WTC11 (cell line): ENCODE measurements at regions not wholly inside any gene's neighbourhood (a gene's known extent, or its start where the extent isn't known, plus 50 kb on each side); places are given as distances from the start of the nearest gene placed in this dataset.

ENCODE experiments used
- ATAC-seq: fragments of 200-7000 bp; cut with Tn5 transposase; 2 replicates; pipeline ENCODE4 v1.10.0; 2021; ENCODE audit warnings: mild to moderate bottlenecking, moderate library complexity
- CTCF ChIA-PET: fragments of 300-600 bp; sonication (Branson Sonifier 250); formaldehyde crosslinking; loops from one replicate; lab custom pipeline; 2021; ENCODE audit warnings: antibody characterized with exemption; lab: Charles Lee
- POLR2A ChIA-PET: fragments of 350-600 bp; sonication (Branson Sonifier 250); formaldehyde crosslinking; loops from one replicate; lab custom pipeline; 2021; ENCODE audit warnings: antibody characterized with exemption; lab: Charles Lee
- DNase-seq: peaks from one replicate; pipeline ENCODE4 v3.0.0; 2021; ENCODE audit warnings: low spot score
- H3K27ac Mint-ChIP-seq: 2 replicates; pipeline ENCODE4 v1.8.0; 2021; ENCODE audit warnings: mixed read lengths
- H3K27me3 Mint-ChIP-seq: 2 replicates; pipeline ENCODE4 v1.8.0; 2021; ENCODE audit warnings: low read depth, mild to moderate bottlenecking, moderate library complexity, mixed read lengths
- H3K36me3 Mint-ChIP-seq: 2 replicates; pipeline ENCODE4 v1.8.0; 2021; ENCODE audit warnings: mixed read lengths
- H3K4me1 Mint-ChIP-seq: 2 replicates; pipeline ENCODE4 v1.8.0; 2022; ENCODE audit warnings: mixed read lengths
- H3K4me3 Mint-ChIP-seq: 2 replicates; pipeline ENCODE4 v1.8.0; 2021; ENCODE audit warnings: mild to moderate bottlenecking, moderate library complexity, mixed read lengths
- H3K9me3 Mint-ChIP-seq: 2 replicates; pipeline ENCODE4 v1.8.0; 2021; ENCODE audit warnings: mixed read lengths
- ATF2 ChIP-seq: sonication (generic); formaldehyde crosslinking; IDR thresholded peaks from 2 replicates; pipeline ENCODE4 v1.8.1; 2022; ENCODE audit warnings: low read depth, missing genetic modification reagents, borderline replicate concordance
- CTCF ChIP-seq: fragments of 200-600 bp; IDR thresholded peaks from 2 replicates; pipeline ENCODE4 v1.8.0; 2022; ENCODE audit warnings: antibody characterized with exemption
- E2F1 ChIP-seq: sonication (generic); formaldehyde crosslinking; IDR thresholded peaks from 2 replicates; pipeline ENCODE4 v1.8.0; 2022; ENCODE audit warnings: mild to moderate bottlenecking, missing genetic modification reagents
- E2F4 ChIP-seq: sonication (generic); formaldehyde crosslinking; IDR thresholded peaks from 2 replicates; pipeline ENCODE4 v1.8.1; 2022; ENCODE audit warnings: low read depth, mild to moderate bottlenecking, moderate library complexity, missing genetic modification reagents, borderline replicate concordance
- EMX1 ChIP-seq: fragments of 250-450 bp; sonication (Bioruptor Pico); IDR thresholded peaks from 2 replicates; pipeline ENCODE4 v1.8.0; 2021; ENCODE audit warnings: mild to moderate bottlenecking
- ESRRA ChIP-seq: sonication (generic); formaldehyde crosslinking; IDR thresholded peaks from 2 replicates; pipeline ENCODE4 v1.8.1; 2022; ENCODE audit warnings: mild to moderate bottlenecking, missing genetic modification reagents, borderline replicate concordance
- FOXP1 ChIP-seq: sonication (generic); formaldehyde crosslinking; IDR thresholded peaks from 2 replicates; pipeline ENCODE4 v1.8.0; 2022; ENCODE audit warnings: missing genetic modification reagents, mild to moderate bottlenecking, moderate library complexity, borderline replicate concordance
- GABPB1 ChIP-seq: sonication (generic); formaldehyde crosslinking; IDR thresholded peaks from 2 replicates; pipeline ENCODE4 v1.8.1; 2023; ENCODE audit warnings: mild to moderate bottlenecking, missing genetic modification reagents
- HMGA2 ChIP-seq: fragments of 250-450 bp; sonication (Bioruptor Pico); IDR thresholded peaks from 2 replicates; pipeline ENCODE4 v1.4.0; 2021; ENCODE audit warnings: mild to moderate bottlenecking, moderate library complexity
- HMGXB4 ChIP-seq: sonication (generic); formaldehyde crosslinking; IDR thresholded peaks from 2 replicates; pipeline ENCODE4 v1.8.1; 2023; ENCODE audit warnings: mild to moderate bottlenecking, moderate library complexity, missing genetic modification reagents
- IRF2 ChIP-seq: sonication (generic); formaldehyde crosslinking; IDR thresholded peaks from 2 replicates; pipeline ENCODE4 v1.8.0; 2022; ENCODE audit warnings: low read depth, missing genetic modification reagents, borderline replicate concordance
- MYBL2 ChIP-seq: sonication (generic); formaldehyde crosslinking; IDR thresholded peaks from 2 replicates; pipeline ENCODE4 v1.8.1; 2023; ENCODE audit warnings: mild to moderate bottlenecking, moderate library complexity, missing genetic modification reagents
- NFYB ChIP-seq: sonication (generic); formaldehyde crosslinking; conservative IDR thresholded peaks from 2 replicates; pipeline ENCODE4 v1.8.0; 2022; ENCODE audit warnings: low read depth, missing genetic modification reagents
- OVOL2 ChIP-seq: fragments of 250-450 bp; sonication (Bioruptor Pico); IDR thresholded peaks from 2 replicates; pipeline ENCODE4 v1.9.0; 2021; ENCODE audit warnings: mild to moderate bottlenecking, borderline replicate concordance
- PRRX2 ChIP-seq: fragments of 250-450 bp; sonication (Bioruptor Pico); IDR thresholded peaks from 2 replicates; pipeline ENCODE4 v1.8.0; 2021; ENCODE audit warnings: mild to moderate bottlenecking
- ZNF232 ChIP-seq: sonication (generic); formaldehyde crosslinking; IDR thresholded peaks from 2 replicates; pipeline ENCODE4 v1.8.0; 2022; ENCODE audit warnings: mild to moderate bottlenecking, missing genetic modification reagents
- ZNF263 ChIP-seq: sonication (generic); formaldehyde crosslinking; IDR thresholded peaks from 2 replicates; pipeline ENCODE4 v1.8.1; 2022; ENCODE audit warnings: low read depth, mild to moderate bottlenecking, moderate library complexity, missing genetic modification reagents
- ZNF317 ChIP-seq: sonication (generic); formaldehyde crosslinking; IDR thresholded peaks from 2 replicates; pipeline ENCODE4 v1.8.1; 2023; ENCODE audit warnings: low read depth, mild to moderate bottlenecking, moderate library complexity, missing genetic modification reagents, borderline replicate concordance
- ZNF423 ChIP-seq: fragments of 250-450 bp; sonication (Bioruptor Pico); IDR thresholded peaks from 2 replicates; pipeline ENCODE4 v2.1.2; 2022; ENCODE audit warnings: mild to moderate bottlenecking, moderate library complexity
- ZNF532 ChIP-seq: fragments of 250-450 bp; sonication (Bioruptor Pico); IDR thresholded peaks from 2 replicates; pipeline ENCODE4 v1.9.0; 2021; ENCODE audit warnings: mild to moderate bottlenecking, borderline replicate concordance
- ZNF671 ChIP-seq: fragments of 250-450 bp; sonication (Bioruptor Pico); IDR thresholded peaks from 2 replicates; pipeline ENCODE4 v1.8.0; 2021; ENCODE audit warnings: mild to moderate bottlenecking

- CTCF ChIA-PET = interaction anchor here (1.1 kb wide), 1 partner anchor 318 kb away, joined by 3 read pairs; no protein-coding TSS in a partner anchor
- TF ChIP-seq GABPB1 (CRISPR knock-in tag) (no peak), IRF2 (CRISPR knock-in tag) (no peak), E2F4 (CRISPR knock-in tag) (no peak), PRRX2 (CRISPR knock-in tag) (no peak), MYBL2 (no peak), ZNF671 (CRISPR knock-in tag) (no peak), ATF2 (no peak), HMGXB4 (CRISPR knock-in tag) (no peak), ZNF532 (CRISPR knock-in tag) (no peak), NFYB (no peak)
- H3K27ac Mint-ChIP-seq = no peak overlapping the region
- no peaks in the 10 kb centered on the region for H3K27me3 Mint-ChIP-seq
- POLR2A ChIA-PET = no interaction called here
- ATAC-seq (no peak), DNase-seq (no peak)
- peaks cover 3% of the 10 kb centered on the region; the same call in 1 of the 2 replicates for H3K4me1 Mint-ChIP-seq
- peaks cover 21% of the 10 kb centered on the region for H3K9me3 Mint-ChIP-seq
- peaks cover 4% of the 10 kb centered on the region for H3K36me3 Mint-ChIP-seq
- no peak overlapping the region for H3K4me3 Mint-ChIP-seq
These were observed 160.8 kb upstream of the SAMSN1 start for GRCh38 chr21:14706712-14707510.

- POLR2A ChIA-PET = no interaction called here
- no peak overlapping the region for H3K4me3 Mint-ChIP-seq
- H3K27ac Mint-ChIP-seq = no peak overlapping the region
- no peaks in the 10 kb centered on the region for H3K27me3 Mint-ChIP-seq
- peaks cover 8% of the 10 kb centered on the region for H3K4me1 Mint-ChIP-seq
- CTCF ChIA-PET = no interaction called here
- ATAC-seq (no peak), DNase-seq (no peak)
- peaks cover 5% of the 10 kb centered on the region; the same call in 1 of the 2 replicates for H3K9me3 Mint-ChIP-seq
- H3K36me3 Mint-ChIP-seq = no peaks in the 10 kb centered on the region
- TF ChIP-seq ZNF423 (no peak), ZNF263 (CRISPR knock-in tag) (no peak), HMGA2 (CRISPR knock-in tag) (no peak), ZNF317 (CRISPR knock-in tag) (no peak), OVOL2 (CRISPR knock-in tag) (no peak), EMX1 (no peak), ESRRA (CRISPR knock-in tag) (no peak), ZNF232 (CRISPR knock-in tag) (no peak), CTCF (no peak), E2F1 (no peak), FOXP1 (CRISPR knock-in tag) (no peak)
These were observed 153.6 kb upstream of the SAMSN1 start for GRCh38 chr21:14699433-14700407.
